GM18867 (cell line): ENCODE measurements at regions not wholly inside any gene's neighbourhood (a gene's known extent, or its start where the extent isn't known, plus 50 kb on each side); places are given as distances from the start of the nearest gene placed in this dataset.

Experiments used
- ATAC-seq: cut with Tn5 transposase; IDR thresholded peaks from one replicate; pipeline ENCODE4 v1.9.1; 2021; ENCODE audit warnings: mild to moderate bottlenecking, moderate library complexity; ENCODE audit not compliant: unreplicated experiment

DNA sequence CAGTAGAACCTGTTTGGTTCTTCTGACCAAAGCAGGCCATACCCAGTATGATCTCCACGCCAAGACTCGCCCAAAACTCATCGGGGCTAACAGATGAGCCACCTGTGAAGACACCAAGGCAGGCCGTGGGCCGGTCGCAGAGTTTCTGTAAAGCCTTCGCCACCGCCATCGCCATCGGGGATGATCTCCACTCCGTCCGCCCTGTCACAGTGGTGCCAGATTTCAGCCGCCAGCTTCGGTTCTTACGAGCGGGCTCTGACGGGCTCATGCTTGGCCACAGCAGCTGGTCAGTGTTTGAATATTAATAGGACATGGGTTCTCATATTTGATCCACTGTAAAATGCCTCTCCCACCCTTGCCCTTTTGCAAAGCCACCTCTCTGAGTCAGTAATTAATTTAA, 113.2 kb upstream of the TMEM132D start:
- ATAC-seq = no peak

- no peak for ATAC-seq
These were observed 114.0 kb upstream of the TMEM132D start for GRCh38 chr12:130017591-130018449.

DNA sequence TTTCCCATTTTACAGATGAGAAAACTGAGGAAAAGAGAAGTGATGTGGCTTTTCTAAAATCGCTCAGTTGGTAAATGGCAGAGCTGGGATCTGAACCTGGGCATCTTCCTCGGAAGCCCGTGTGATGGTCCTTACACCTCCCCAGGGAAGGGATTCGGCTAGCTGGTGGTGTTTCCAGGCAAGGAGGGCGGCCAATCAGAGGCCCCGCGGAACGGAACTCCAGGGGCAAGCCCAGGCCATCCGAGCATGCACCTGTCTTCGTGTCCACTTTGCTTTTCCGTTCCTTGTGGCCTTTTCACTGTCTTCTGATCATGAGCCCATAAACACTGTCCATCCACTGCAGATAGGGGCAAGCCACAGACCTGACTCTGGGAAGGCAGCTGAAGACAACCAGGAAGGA, 114.8 kb upstream of the TMEM132D start:
- no peak for ATAC-seq

DNA sequence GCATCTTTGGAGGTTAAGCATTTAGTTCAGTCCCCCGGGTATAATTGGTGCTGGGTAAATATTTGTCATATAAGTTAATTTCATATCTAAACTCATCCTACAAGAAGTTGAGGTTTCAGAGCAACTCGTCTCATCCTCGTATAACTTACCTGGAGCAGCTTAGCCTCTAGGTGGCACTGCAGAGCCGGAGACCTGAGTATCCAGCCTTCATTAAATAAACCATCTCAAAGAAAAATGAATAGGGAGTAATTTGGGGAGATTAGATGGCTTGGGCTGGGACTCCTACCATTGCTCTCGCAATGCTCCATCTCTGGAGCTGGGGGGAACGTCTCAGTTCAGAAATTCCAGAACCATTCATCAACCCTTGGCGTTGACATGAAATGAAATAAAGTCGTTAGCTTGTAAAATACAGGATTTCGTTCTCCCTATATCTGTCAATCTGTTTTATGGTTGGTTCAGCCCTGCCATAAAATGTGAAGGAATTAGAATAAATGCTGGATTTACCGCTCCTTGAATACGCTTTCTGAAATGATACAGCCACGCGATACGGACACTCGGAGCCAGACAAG, 122.9 kb upstream of the TMEM132D start:
- no peak for ATAC-seq

DNA sequence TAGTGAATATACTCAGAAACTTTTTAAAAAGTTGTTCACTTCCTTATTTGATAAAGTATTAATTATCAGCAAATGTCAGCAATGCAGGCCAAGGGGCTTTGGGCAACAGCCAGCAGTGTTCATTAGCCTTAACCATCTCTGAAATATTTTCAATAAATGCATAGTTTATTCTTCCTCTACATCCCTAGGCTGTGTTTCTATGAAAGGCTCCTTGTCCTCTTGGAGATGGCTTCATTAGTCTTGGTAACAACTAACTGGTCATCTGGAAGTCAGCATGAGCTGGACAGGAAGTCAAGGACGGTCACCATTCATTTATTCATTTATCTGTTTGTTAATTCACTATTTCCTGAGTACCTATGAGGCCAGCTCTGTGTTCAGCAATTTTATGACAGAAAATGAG, 124.0 kb upstream of the TMEM132D start:
- ATAC-seq = no peak

DNA sequence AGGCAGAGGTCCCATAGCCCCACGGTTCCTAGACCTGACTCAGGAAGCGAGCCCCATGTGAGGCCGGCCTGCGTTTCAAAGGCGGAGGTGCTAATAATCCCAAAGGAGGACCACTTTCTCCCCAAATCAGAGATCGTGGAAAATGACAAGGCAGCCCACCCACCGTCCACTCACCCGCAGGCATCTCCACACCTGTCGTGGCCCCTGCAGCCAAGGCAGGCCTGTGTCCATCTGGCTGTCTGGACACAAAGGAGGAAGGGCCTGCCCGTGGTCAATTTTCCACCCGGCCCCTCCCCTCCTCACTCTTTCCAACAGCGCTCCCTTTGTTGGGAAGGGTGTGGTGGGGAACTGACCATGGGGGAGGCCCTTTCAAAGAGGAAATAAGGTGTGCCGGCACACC, 125.3 kb upstream of the TMEM132D start:
- no peak for ATAC-seq

DNA sequence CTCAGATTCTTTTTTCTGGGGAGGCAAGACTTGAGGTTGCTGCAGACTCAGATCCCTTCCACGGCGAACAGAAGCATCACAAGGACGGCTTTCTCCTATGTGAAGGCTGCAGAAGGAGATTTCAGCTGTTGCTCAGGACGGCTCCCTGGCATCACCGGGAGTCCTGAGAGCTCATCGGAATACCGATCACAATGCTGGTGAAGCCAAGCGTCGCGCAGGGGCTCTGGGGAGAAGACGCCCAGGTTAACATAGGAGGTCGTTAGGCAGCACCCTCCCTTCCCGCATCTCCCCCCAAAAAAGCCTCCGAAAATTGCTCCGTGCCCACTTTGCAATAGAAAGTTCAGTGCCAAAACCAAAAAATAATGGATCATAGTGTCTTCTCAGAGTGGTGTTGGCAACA, 127.2 kb upstream of the TMEM132D start:
- ATAC-seq = no peak

DNA sequence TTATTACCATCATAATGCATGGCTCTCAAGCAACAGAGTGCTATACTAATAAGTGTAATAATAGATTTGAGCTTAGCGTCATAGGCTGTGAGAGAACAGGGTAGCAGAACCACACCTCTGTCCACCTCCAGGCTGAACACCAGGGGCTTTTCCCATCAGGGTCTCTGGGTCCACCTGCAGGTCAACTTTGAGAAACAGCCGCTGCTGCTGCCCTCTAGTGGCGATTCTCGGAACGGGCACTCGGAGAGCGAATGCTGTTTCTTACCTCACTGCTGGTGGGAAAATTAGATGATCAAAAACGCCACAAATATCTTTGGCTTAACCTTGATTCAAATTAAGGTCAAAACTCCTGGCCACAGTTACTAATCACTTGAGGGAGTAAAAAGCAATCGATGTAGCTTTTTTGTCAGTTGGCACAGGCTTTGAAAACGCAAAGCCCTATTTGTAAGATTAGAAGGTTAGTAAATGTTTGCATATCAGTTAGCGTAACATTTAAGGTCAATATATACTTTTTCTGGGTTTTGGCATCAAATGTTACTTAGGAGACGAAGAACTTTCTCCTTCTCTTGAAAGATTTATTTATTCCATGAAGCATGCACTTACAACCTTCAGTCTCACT, 127.9 kb upstream of the TMEM132D start:
- ATAC-seq = peak; percentile 73

GRCh38 chr12:130041983-130042812, 120.1 kb upstream of the FZD10 start:
- ATAC-seq = no peak

GRCh38 chr12:130043685-130044406, 118.4 kb upstream of the FZD10 start:
- no peak for ATAC-seq

- ATAC-seq = no peak
These were observed 117.2 kb upstream of the FZD10 start for GRCh38 chr12:130044991-130045621.

- ATAC-seq = no peak
These were observed 112.6 kb upstream of the FZD10 start for GRCh38 chr12:130049666-130050065.

DNA sequence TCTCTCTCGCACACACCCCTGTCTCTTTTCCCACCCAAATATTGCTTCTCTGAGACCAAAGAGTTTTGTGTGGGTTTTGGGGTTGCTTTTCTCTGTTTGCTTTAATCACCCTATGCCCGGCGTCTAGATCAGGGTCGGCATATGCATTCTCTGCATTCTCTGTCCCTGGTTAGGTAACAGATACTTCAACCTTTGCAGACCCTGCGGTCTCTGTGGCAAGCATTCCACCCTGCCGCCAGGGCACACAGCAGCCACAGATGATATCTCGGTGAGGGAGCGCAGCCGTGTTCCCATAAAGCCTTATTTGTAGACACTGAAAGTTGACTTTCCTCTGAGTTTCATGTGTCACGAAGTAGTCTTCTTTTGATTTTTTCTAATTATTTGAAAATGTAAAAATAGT, 110.4 kb upstream of the FZD10 start:
- ATAC-seq = no peak

GRCh38 chr12:130053651-130054069, 108.6 kb upstream of the FZD10 start:
- ATAC-seq = no peak

DNA sequence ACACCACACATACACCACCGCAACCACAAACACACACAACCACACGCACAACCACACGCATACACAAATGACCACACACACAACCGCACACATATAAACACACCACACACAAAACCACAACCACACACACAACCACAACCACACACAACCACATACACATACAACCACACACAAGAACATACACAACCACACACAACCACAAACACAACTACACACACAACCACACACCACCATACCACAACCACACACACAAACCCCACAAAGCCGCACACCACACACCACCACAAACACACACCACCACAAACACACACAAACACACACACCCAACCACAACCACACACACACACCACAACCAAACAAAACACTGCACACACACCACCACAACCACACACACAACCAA, 107.5 kb upstream of the FZD10 start:
- ATAC-seq = no peak

DNA sequence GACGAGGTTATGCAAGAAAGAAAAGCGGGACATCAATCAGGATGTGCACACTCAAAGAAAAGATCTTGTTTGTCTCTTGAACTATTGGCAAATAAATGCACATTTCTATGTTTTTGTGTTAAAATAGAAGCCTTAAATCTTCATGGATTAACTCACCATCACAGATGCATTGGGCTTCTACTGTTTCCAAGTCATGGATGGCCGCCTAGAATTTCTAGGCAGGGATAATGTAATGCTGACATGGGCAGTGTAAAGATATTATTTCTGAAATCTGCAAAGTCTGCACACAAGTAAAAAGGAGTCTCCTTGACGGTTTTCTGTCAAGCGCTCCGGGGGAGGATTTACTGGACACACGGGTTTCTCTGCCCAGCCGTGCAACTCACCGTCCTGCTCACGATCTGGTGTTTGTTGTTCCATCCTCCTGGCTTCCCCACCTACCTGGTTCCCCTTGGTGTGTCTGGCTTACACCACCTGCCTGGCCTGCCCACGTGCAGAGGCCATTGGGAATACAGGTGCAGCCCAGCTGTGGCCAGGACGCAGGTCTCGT, 103.3 kb upstream of the FZD10 start:
- no peak for ATAC-seq

DNA sequence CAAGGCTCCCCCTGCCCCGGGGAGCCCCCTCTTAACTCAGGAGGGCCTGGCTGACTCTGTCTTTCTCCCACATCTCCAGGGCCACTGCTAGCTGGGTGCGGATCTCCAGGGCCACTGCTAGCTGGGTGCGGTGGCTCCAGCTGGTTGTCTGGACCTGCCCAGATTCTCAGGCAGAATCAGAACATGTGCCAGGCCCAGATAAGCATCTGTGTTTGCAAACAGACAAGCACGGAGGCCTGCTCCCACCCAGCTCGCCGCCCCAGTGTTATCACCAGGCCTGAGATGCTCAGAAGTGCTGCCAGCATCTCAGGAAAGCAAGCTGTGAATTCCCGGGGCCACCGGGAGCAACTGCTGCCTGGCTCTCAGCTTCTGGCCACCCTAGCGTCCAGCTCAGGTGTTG, 98.4 kb upstream of the FZD10 start:
- no peak for ATAC-seq

DNA sequence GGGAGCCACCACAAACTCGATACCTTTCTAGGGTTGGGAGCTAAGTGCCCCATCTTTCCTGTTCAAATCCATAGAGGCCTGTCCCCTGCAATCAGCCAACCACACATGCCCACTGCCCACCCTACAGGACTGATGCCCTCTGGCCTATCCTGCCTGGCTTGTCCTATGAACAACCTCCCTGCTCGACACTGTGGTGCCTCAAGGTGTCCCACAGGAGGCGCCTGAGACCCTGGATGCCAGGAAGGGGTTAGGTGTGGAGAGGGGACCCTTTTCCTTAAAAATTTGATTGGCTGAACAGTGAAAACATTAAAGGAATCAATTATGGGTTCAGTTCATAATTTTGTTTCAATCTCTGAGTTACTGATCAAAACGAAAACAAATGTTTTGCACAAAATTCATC, 97.3 kb upstream of the FZD10 start:
- no peak for ATAC-seq

GRCh38 chr12:130066742-130067141, 95.5 kb upstream of the FZD10 start:
- ATAC-seq = no peak

DNA sequence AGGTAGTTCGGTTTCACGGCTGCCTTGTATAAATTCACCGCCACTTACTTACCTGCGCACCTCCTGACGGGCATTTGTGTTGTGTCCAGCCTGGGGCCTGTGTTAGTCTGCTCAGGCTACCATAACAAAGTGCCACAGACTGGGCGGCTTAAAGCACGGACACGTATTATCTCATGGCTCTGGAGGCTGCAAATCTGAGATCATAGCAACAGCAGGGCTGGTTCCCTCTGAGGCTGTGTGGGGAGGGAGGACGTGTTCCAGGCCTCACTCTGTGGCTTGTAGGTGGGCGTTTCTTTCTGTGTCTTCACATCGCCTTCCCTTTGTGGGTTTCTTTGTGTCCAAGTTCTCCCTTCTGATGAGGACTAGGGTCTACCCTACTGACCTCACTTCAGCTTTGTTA, 93.5 kb upstream of the FZD10 start:
- no peak for ATAC-seq
